GF-D8 (cell line): ENCODE measurements at regions not wholly inside any gene's neighbourhood (a gene's known extent, or its start where the extent isn't known, plus 50 kb on each side); places are given as distances from the start of the nearest gene placed in this dataset.

Experiments used
- DNase-seq: peaks from one replicate; lab custom pipeline; 2025; lab: John Stamatoyannopoulos, UW

- DNase-seq, result no peak
Measured at GRCh38 chr12:24081606-24082005, 132.1 kb upstream of the SOX5 start.

GRCh38 chr12:24081092-24081529 lies 131.6 kb upstream of the SOX5 start:
- DNase-seq, result no peak

- no peak for DNase-seq
Measured at GRCh38 chr12:24080465-24080864, 131.0 kb upstream of the SOX5 start.

GRCh38 chr12:24079083-24079482 lies 129.6 kb upstream of the SOX5 start:
- no peak for DNase-seq

GRCh38 chr12:24078318-24078765 lies 128.9 kb upstream of the SOX5 start:
- DNase-seq, result no peak

GRCh38 chr12:24077161-24077560 lies 127.7 kb upstream of the SOX5 start:
- no peak for DNase-seq

GRCh38 chr12:24075650-24076049 lies 126.2 kb upstream of the SOX5 start:
- no peak for DNase-seq

GRCh38 chr12:24073170-24073810 lies 123.8 kb upstream of the SOX5 start:
- DNase-seq, result no peak

- no peak for DNase-seq
Measured at GRCh38 chr12:24072302-24072701, 122.8 kb upstream of the SOX5 start.

- DNase-seq, result no peak
Measured at GRCh38 chr12:24071842-24072241, 122.4 kb upstream of the SOX5 start.

GRCh38 chr12:24069532-24070395 lies 120.3 kb upstream of the SOX5 start:
- no peak for DNase-seq

- no peak for DNase-seq
Measured at GRCh38 chr12:24066865-24067264, 117.4 kb upstream of the SOX5 start.

- DNase-seq, result no peak
Measured at GRCh38 chr12:24066097-24066496, 116.6 kb upstream of the SOX5 start.

- DNase-seq, result no peak
Measured at GRCh38 chr12:24062642-24063245, 113.3 kb upstream of the SOX5 start.

GRCh38 chr12:24060089-24060488 lies 110.6 kb upstream of the SOX5 start:
- DNase-seq, result no peak

- DNase-seq, result no peak
Measured at GRCh38 chr12:24057920-24058476, 108.5 kb upstream of the SOX5 start.

- DNase-seq, result no peak
Measured at GRCh38 chr12:24055747-24056146, 106.3 kb upstream of the SOX5 start.

- DNase-seq, result no peak
Measured at GRCh38 chr12:24054416-24054815, 104.9 kb upstream of the SOX5 start.

- no peak for DNase-seq
Measured at GRCh38 chr12:24049728-24050127, 100.3 kb upstream of the SOX5 start.

- DNase-seq, result no peak
Measured at GRCh38 chr12:24049101-24049500, 99.6 kb upstream of the SOX5 start.

- no peak for DNase-seq
Measured at GRCh38 chr12:24048446-24048845, 99.0 kb upstream of the SOX5 start.

GRCh38 chr12:24047326-24047725 lies 97.9 kb upstream of the SOX5 start:
- no peak for DNase-seq

- DNase-seq, result no peak
Measured at GRCh38 chr12:24045816-24046257, 96.4 kb upstream of the SOX5 start.
